Posterior vena cava (tissue), 2 donors: ENCODE measurements at regions not wholly inside any gene's neighbourhood (a gene's known extent, or its start where the extent isn't known, plus 50 kb on each side); places are given as distances from the start of the nearest gene placed in this dataset.

ENCODE experiments used
- DNase-seq: peaks from one replicate; pipeline ENCODE4 v3.0.0-alpha.2; 2020; ENCODE audit warnings: low spot score
- intact Hi-C, 2 donors: fragments of 100-400 bp; cut with DNase I; formaldehyde crosslinking; loops; one replicate each; pipeline versions ENCODE4 v1.14.1 to v1.14.2; 2022 to 2023
- donor health status: DM: yes; HTN: yes; CAD: no.
- donor health status: DM: yes; HTN: yes; CAD: no.

GRCh38 chr3:76954412-76954811, 85.5 kb upstream of the ROBO2 start:
- no peak for DNase-seq
- intact Hi-C loops = no loop called here

GRCh38 chr3:76958274-76958673, 81.6 kb upstream of the ROBO2 start:
- intact Hi-C loops = no loop called here
- no peak for DNase-seq

- no peak for DNase-seq
- intact Hi-C loops = no loop called here
Measured at GRCh38 chr3:76958861-76959260, 81.0 kb upstream of the ROBO2 start.

GRCh38 chr3:76961284-76961683, 78.6 kb upstream of the ROBO2 start:
- intact Hi-C loops = no loop called here
- no peak for DNase-seq

- DNase-seq = no peak
Measured at GRCh38 chr3:76965122-76965725, 74.7 kb upstream of the ROBO2 start.

GRCh38 chr3:76969471-76969870, 70.4 kb upstream of the ROBO2 start:
- no peak for DNase-seq

More at GRCh38 chr3:76965122-76965725, 74.7 kb upstream of the ROBO2 start:
- intact Hi-C loops = no loop called here

GRCh38 chr3:76969996-76970615, 69.8 kb upstream of the ROBO2 start:
- intact Hi-C loops = no loop called here
- no peak for DNase-seq

More at GRCh38 chr3:76969471-76969870, 70.4 kb upstream of the ROBO2 start:
- intact Hi-C loops = no loop called here

GRCh38 chr3:76972624-76973296, 67.1 kb upstream of the ROBO2 start:
- intact Hi-C loops = no loop called here
- no peak for DNase-seq

GRCh38 chr3:76976996-76977395, 62.9 kb upstream of the ROBO2 start:
- intact Hi-C loops = no loop called here
- DNase-seq = no peak

GRCh38 chr3:76985645-76986044, 54.3 kb upstream of the ROBO2 start:
- DNase-seq = no peak
- intact Hi-C loops = no loop called here

- no peak for DNase-seq
- intact Hi-C loops = no loop called here
Measured at GRCh38 chr3:76986876-76987474, 52.9 kb upstream of the ROBO2 start.
